T-helper 17 cell (primary cell): ENCODE measurements at regions not wholly inside any gene's neighbourhood (a gene's known extent, or its start where the extent isn't known, plus 50 kb on each side); places are given as distances from the start of the nearest gene placed in this dataset.

Source experiments
- ATAC-seq: fragments of 150-1000 bp; cut with Tn5 transposase; 2 replicates; pipeline ENCODE4 v1.10.0; 2021; ENCODE audit warnings: mild to moderate bottlenecking, moderate library complexity
- DNase-seq, 3 donors: peaks; one replicate each; pipeline versions ENCODE4 v3.0.0 to v3.0.0-alpha.2; 2020 to 2021
- H3K9me3 ChIP-seq: one replicate; pipeline ENCODE4 v1.7.0; 2013; ENCODE audit warnings: low read length, mild to moderate bottlenecking; ENCODE audit not compliant: control insufficient read depth, poor library complexity, severe bottlenecking
- H3K27ac Mint-ChIP-seq: one replicate; pipeline ENCODE4 v1.8.0; 2022; ENCODE audit warnings: mild to moderate bottlenecking, moderate library complexity, mixed read lengths
- H3K27me3 Mint-ChIP-seq: one replicate; pipeline ENCODE4 v1.8.0; 2022; ENCODE audit warnings: mixed read lengths
- H3K36me3 Mint-ChIP-seq: one replicate; pipeline ENCODE4 v1.8.0; 2022; ENCODE audit warnings: low read depth, mixed read lengths
- H3K4me1 Mint-ChIP-seq: one replicate; pipeline ENCODE4 v1.8.0; 2022; ENCODE audit warnings: mild to moderate bottlenecking, mixed read lengths
- H3K4me3 Mint-ChIP-seq: one replicate; pipeline ENCODE4 v1.8.0; 2022; ENCODE audit warnings: mild to moderate bottlenecking, moderate library complexity, mixed read lengths

DNA sequence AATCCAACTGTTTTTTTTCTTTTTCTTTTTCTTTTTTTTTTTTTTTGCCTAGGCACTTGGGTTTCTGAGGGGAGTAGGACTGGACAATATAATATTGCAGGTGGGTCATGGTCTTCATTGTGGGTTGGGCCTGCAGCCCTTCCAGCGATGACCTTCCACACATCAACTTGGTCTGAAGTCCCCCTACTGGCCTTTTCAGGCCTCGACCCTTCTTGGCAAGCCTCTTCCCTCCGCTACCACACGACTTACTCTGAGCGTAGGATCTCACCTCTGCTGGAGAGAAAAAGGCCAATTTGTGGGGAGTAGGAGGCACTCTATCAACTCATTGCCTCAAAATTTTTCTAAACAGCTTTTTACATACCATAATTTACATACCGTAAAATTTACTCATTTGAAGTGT lies 51.1 kb upstream of the GRIK3 start:
- DNase-seq, result no peak

DNA sequence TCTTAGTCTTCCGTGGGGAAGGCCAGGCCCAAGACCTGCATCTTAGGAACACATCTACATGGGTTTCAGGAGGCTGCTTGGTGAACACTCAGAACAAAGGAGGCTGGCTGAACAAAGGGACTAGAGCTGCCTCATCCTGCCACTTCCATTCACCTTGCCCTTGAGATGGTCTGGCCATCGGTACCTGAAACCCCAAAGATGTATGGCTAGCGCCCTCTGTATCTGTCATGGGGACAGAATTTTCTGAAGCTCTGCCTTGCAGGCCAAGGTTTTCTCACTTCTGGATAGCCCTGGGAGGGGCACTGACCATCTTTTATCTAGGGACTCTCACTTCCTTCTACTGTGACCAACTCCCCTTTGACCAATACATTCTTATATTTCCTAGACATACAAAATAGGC lies 55.4 kb upstream of the GRIK3 start:
- no peaks in the 10 kb centered on the region for H3K9me3 ChIP-seq
- Mint-ChIP-seq H3K36me3 (no peaks in the 10 kb centered on the region), H3K27me3 (peaks cover 41% of the 10 kb centered on the region), H3K27ac (no peak overlapping the region), H3K4me3 (no peak overlapping the region), H3K4me1 (no peaks in the 10 kb centered on the region)
- DNase-seq, result no peak
- no peak for ATAC-seq

More for the DNA sequence above, 51.1 kb upstream of the GRIK3 start:
- Mint-ChIP-seq H3K27ac (no peak overlapping the region), H3K4me1 (no peaks in the 10 kb centered on the region), H3K4me3 (no peak overlapping the region), H3K36me3 (no peaks in the 10 kb centered on the region), H3K27me3 (peaks cover 38% of the 10 kb centered on the region)
- no peak for ATAC-seq
- no peaks in the 10 kb centered on the region for H3K9me3 ChIP-seq

DNA sequence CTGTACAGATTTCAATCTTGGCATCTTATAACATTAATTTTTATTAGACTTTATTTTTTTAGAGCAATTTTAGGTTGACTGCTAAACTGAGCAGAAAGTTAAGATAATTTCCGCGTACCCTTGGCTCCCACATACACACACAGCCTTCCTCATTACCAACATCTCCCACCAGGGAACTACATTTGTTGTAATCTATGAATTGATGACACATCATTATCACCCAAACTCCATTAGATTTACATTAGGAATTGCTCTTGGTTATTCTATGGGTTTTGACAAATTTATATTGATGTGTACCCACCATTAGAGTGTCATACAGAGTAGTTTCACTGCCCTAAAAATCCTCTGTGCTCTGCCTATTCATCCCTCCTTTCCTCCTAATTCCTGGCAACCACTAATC lies 56.4 kb upstream of the GRIK3 start:
- ATAC-seq (no peak), DNase-seq (no peak)
- Mint-ChIP-seq H3K4me3 (no peak overlapping the region), H3K27ac (no peak overlapping the region), H3K36me3 (no peaks in the 10 kb centered on the region), H3K4me1 (no peaks in the 10 kb centered on the region), H3K27me3 (peaks cover 39% of the 10 kb centered on the region)
- no peaks in the 10 kb centered on the region for H3K9me3 ChIP-seq

DNA sequence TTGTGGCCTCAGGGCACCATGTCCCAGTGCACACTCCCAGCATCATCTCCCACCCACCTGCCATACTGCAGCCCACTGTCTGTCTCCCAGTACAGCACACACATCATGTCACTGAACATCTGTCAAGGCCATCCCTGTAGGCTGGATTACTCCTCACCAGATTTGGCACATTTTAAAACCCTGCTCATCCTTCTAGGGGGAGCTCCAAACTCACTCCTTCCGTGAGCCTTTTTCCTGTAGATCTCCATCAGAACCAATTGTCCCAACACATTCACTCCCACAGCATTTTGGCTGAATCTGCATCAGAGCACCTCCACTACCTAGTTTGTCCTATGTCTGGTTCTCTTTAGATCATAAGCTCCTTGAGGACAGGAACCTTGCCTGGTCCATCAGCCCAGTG lies 58.6 kb upstream of the GRIK3 start:
- Mint-ChIP-seq H3K36me3 (no peaks in the 10 kb centered on the region), H3K4me1 (peaks cover 3% of the 10 kb centered on the region), H3K4me3 (no peak overlapping the region), H3K27ac (no peak overlapping the region), H3K27me3 (peaks cover 42% of the 10 kb centered on the region)
- no peak for DNase-seq
- no peaks in the 10 kb centered on the region for H3K9me3 ChIP-seq
- ATAC-seq, result no peak

DNA sequence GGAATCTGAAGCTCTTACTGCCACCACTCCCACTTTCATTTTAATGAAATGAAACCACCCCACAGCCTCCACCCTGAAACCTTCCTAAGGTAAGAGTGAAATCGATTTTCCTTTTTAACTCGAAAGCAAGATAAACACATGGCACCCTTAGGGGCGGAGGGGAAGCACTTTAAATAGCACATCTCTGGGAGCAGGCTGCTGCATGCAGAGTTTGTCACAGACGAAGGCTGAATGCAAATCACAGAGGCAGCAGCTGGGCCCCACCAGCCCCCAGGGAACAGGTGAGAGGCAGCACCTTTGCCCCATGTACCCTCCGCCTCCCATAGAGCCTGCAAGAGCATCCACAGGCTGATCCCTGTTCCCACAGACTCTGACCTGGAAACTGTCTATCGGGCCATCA lies 60.0 kb upstream of the GRIK3 start:
- DNase-seq (no peak), ATAC-seq (no peak)
- Mint-ChIP-seq H3K4me3 (no peak overlapping the region), H3K27me3 (peaks cover 53% of the 10 kb centered on the region), H3K4me1 (peaks cover 3% of the 10 kb centered on the region), H3K36me3 (no peaks in the 10 kb centered on the region), H3K27ac (no peak overlapping the region)
- no peaks in the 10 kb centered on the region for H3K9me3 ChIP-seq

DNA sequence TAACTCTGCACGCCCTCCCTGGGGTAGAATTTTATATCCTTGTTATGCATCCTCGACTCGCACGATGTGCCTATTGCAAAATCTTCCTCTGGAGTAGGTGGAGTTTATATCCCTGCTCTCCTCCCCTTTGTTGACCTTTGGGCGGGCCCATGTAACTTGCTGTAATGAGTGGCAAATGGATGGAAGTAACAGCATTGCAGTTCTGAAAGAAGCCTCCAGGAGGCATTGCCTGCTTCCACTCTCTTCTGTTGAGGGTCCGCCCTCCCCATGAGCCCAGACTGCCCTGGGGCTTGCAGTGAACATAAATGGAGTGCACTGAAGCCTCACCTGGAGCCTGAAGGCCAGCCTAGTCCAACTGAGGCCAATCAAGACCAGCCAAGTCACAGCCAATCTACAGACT lies 62.2 kb upstream of the GRIK3 start:
- no peak for ATAC-seq
- Mint-ChIP-seq H3K4me1 (peaks cover 3% of the 10 kb centered on the region), H3K27ac (no peak overlapping the region), H3K36me3 (no peaks in the 10 kb centered on the region), H3K27me3 (peaks cover 69% of the 10 kb centered on the region), H3K4me3 (no peak overlapping the region)
- H3K9me3 ChIP-seq, result no peaks in the 10 kb centered on the region
- DNase-seq, result no peak

DNA sequence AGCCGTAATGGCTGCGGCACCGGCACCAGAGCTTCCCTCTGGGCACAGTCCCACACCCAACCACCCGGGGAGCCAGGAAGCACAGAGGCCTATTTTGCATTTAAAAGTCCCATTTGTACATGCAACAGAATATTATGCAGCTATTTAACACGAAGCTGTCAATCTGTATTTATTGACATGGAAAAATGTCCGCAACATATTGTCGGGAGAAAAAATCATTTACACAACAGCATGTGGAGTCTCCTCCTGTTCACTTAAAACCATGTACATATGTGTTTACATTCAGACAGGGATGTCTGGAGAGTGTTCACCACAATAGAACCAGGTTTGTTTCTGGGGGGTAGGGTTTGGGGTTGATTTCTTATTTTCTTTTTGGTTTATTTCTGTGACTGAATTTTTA lies 63.4 kb upstream of the GRIK3 start:
- H3K4me3 Mint-ChIP-seq, result no peak overlapping the region
- peaks cover 65% of the 10 kb centered on the region for H3K27me3 Mint-ChIP-seq
- H3K27ac Mint-ChIP-seq, result no peak overlapping the region
- no peak for ATAC-seq
- H3K9me3 ChIP-seq, result no peaks in the 10 kb centered on the region
- no peak for DNase-seq
- no peaks in the 10 kb centered on the region for H3K36me3 Mint-ChIP-seq
- H3K4me1 Mint-ChIP-seq, result peaks cover 3% of the 10 kb centered on the region

DNA sequence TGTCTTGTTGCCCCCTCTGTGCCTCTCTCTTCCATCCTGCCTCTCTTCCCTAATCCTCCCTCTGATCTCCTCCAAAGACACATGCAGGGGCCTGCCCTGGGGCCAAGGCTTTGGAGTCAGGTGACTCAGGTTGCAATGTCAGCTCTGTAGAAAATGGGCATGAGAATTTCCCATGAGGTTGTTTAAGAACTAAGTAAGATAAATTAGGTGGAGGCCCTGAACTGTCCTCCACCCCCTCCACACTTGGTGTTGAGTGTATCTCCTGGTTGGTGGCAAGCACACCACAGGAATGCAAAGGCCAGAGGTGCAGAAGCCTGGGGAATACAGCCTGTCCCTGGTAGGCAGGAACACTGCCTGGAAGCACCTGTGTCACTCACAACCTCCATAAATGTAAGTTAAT lies 63.9 kb upstream of the GRIK3 start:
- H3K9me3 ChIP-seq, result no peaks in the 10 kb centered on the region
- DNase-seq (no peak), ATAC-seq (no peak)
- Mint-ChIP-seq H3K4me1 (peaks cover 3% of the 10 kb centered on the region), H3K27me3 (peaks cover 60% of the 10 kb centered on the region), H3K4me3 (no peak overlapping the region), H3K27ac (no peak overlapping the region), H3K36me3 (no peaks in the 10 kb centered on the region)

DNA sequence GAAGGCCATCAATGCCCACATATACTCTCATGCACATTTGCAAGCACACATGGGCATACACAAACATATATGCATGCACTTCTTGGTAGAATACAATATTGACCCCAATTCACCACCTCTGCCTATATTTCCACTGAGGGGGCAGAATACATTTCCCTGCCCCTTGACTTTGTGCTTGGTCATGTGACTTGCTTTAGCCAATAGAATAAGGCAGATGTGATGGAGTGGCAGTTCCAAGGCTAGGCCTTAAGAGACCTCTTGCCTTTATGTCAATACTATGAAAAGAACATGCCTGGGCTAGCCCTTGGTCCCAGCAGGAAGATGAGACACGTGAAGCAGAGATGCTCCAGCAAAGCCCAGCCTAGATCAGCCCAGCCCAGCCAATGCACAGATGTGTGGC lies 66.0 kb upstream of the GRIK3 start:
- Mint-ChIP-seq H3K4me1 (peaks cover 3% of the 10 kb centered on the region), H3K36me3 (no peaks in the 10 kb centered on the region), H3K27me3 (peaks cover 46% of the 10 kb centered on the region), H3K4me3 (no peak overlapping the region), H3K27ac (no peak overlapping the region)
- ATAC-seq (no peak), DNase-seq (no peak)
- no peaks in the 10 kb centered on the region for H3K9me3 ChIP-seq

DNA sequence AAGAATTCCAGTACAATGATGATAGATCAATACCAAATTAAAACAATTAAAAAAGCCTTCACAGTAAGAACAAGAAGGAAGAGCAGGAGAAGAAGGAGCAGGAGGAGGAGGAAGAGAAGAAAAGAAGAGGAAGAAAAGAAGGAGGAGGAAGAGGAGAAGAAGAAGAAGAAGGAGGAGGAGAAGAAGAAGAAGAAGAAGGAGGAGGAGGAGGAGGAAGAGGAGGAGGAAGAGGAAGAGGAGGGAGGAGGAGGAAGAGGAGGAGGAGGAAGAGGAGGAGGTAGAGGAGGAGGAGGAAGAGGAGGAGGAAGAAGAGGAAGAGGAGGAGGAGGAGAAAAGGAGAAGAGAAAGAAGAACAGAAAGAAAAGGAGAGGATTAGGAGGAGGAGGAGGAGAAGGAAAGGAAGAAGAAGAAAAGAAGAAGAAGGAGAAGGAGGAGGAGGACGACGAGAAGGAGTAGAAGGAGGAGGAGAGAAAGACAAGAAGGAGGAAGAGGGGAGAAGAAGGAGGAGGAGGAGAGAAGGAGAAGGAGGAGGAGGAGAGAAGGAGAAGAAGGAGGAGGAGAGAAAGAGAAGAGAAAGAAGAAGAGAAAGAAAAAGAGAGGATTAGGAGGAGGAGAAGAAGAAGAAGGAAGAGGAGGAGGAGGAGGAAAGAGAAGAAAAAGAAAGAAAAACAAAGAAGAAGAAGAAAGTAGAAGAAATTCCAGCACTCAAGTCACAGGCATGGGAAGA lies 68.5 kb upstream of the GRIK3 start:
- ATAC-seq (no peak), DNase-seq (no peak)
- peaks cover 45% of the 10 kb centered on the region for H3K27me3 Mint-ChIP-seq
- H3K9me3 ChIP-seq, result no peaks in the 10 kb centered on the region
- H3K27ac Mint-ChIP-seq, result no peak overlapping the region
- H3K36me3 Mint-ChIP-seq, result no peaks in the 10 kb centered on the region
- no peak overlapping the region for H3K4me3 Mint-ChIP-seq
- H3K4me1 Mint-ChIP-seq, result no peaks in the 10 kb centered on the region

DNA sequence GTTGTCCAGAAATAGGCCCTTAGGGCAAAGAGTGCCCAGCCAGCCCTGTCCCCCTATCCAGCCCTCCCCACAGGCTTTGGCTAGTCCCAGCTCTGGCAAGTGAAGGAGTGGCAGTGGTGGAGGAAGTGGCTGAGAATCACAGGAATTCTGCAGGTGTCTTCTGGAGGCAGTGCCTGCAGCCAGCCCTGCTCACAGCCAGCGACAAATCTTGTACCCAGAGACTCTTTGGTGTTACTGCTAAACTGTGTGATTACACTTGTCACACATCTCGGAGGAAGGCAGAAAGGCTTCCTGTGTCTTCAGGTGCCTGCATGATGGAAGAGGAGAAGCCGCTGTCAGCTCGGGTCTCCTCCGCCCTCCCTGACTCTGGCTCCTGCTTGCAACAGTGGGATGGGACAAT lies 71.6 kb upstream of the GRIK3 start:
- Mint-ChIP-seq H3K36me3 (no peaks in the 10 kb centered on the region), H3K27ac (no peak overlapping the region)

DNA sequence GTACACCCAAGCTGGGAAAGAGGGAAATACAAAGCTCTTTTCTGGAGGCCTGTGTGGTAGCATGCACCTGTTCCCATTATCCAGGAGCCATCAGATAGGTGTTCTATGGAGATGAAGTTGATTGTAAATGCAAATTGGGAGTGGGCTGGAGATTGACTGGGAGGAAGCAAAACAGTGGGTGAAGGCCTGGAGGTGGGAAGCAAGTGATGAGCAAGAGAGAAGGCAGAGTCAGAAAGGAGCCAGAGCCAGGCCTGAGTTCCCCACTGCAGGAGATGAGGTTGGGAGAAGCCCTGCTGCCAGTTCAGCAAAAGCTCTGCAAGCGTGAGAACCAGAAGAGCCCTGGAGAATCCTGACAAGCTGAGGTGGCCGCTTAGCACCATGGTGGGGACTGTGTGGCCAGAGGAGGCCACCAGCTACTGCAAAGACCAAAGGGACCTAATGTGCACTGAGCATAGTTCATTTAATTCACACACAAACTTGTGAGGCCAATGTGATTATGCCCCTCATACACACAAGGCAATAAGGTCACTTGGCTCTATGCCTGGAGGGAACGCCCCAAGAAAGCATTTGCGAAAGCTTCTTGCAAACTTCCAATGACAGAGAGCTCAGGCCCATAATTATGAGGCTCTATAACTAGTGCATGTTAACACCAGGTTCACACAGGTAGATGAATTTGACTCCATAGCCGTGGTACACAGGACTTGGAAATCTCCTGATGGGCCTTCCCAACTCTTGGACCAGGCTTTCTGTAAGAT lies 73.0 kb upstream of the GRIK3 start:
- H3K9me3 ChIP-seq, result no peaks in the 10 kb centered on the region
- Mint-ChIP-seq H3K27me3 (peaks cover 46% of the 10 kb centered on the region), H3K36me3 (no peaks in the 10 kb centered on the region), H3K4me1 (no peaks in the 10 kb centered on the region), H3K27ac (no peak overlapping the region), H3K4me3 (no peak overlapping the region)
- DNase-seq (no peak), ATAC-seq (no peak)

More for the DNA sequence above, 71.6 kb upstream of the GRIK3 start:
- H3K4me3 Mint-ChIP-seq, result no peak overlapping the region
- ATAC-seq (no peak), DNase-seq (no peak)
- H3K4me1 Mint-ChIP-seq, result no peaks in the 10 kb centered on the region
- H3K9me3 ChIP-seq, result no peaks in the 10 kb centered on the region
- peaks cover 42% of the 10 kb centered on the region for H3K27me3 Mint-ChIP-seq

DNA sequence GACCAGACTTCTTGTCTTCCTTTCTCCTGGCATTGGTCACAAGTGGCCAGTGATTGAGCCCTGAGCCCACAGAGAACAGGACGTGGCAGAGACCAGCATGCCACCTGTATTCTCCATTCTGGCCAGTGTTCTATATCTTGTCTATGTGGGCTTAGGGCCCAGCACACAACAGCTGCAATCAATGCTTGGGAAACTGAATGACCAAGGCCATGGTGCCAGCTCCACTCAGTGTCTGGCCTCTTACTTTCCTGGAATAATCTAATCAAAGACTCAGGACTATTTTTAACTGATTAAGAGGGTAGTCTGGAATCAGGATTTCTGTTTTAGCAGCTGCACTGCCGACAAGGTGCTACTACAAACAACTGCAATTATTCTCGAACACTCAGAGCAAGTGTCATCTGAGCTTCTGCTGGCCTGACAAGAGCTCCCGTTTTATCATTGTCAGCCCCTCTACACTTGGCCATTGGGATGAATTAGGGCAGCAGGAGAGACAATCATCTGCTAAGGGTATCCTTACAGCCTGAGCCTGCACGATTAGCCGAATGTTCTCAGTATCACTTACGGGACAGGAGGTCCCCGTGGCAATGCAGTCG lies 74.4 kb upstream of the GRIK3 start:
- no peaks in the 10 kb centered on the region for H3K9me3 ChIP-seq
- ATAC-seq, result no peak
- H3K27ac Mint-ChIP-seq, result no peak overlapping the region
- peaks cover 56% of the 10 kb centered on the region for H3K27me3 Mint-ChIP-seq
- no peaks in the 10 kb centered on the region for H3K36me3 Mint-ChIP-seq
- H3K4me3 Mint-ChIP-seq, result no peak overlapping the region
- H3K4me1 Mint-ChIP-seq, result no peaks in the 10 kb centered on the region
- no peak for DNase-seq

DNA sequence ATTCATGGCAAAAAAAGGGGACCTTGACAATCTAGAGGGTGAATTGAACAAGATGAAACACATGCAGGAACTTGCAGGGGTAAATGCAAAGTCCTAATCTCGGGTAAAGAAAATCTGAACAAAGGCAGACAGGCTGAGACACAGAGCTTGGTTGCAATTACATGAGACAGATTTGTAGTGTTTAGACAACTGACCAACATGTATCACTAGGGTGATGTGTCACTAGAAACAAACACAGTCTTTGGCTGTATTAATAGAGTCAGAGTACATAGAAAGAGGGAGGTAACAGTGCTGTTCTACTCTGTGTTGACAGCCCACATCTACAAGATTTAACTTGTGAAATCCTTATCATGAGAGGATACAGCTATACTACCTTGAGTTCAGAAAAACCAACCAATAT lies 78.1 kb upstream of the GRIK3 start:
- H3K36me3 Mint-ChIP-seq, result no peaks in the 10 kb centered on the region
- H3K27ac Mint-ChIP-seq, result no peak overlapping the region
- H3K9me3 ChIP-seq, result no peaks in the 10 kb centered on the region
- no peaks in the 10 kb centered on the region for H3K4me1 Mint-ChIP-seq
- peaks cover 69% of the 10 kb centered on the region for H3K27me3 Mint-ChIP-seq
- no peak for ATAC-seq
- no peak for DNase-seq
- H3K4me3 Mint-ChIP-seq, result no peak overlapping the region
